B cell (primary cell): ENCODE measurements at regions not wholly inside any gene's neighbourhood (a gene's known extent, or its start where the extent isn't known, plus 50 kb on each side); places are given as distances from the start of the nearest gene placed in this dataset.

Source experiments
- ATAC-seq: fragments of 200-7000 bp; cut with Tn5 transposase; one replicate; pipeline ENCODE4 v1.10.0; 2021; ENCODE audit warnings: low read depth, mild to moderate bottlenecking, moderate number of reproducible peaks, moderate library complexity
- CTCF ChIA-PET: fragments of 350-600 bp; sonication (Branson Sonifier 250); formaldehyde crosslinking; loops from one replicate; lab custom pipeline; 2021; ENCODE audit warnings: antibody characterized with exemption, inconsistent platforms; lab: Charles Lee
- POLR2A ChIA-PET: fragments of 350-600 bp; sonication (Branson Sonifier 250); formaldehyde crosslinking; loops from one replicate; lab custom pipeline; 2021; ENCODE audit warnings: antibody characterized with exemption; lab: Charles Lee
- DNase-seq: peaks from one replicate; pipeline ENCODE4 v3.0.0; 2013
- H2AFZ ChIP-seq: 2 replicates; pipeline ENCODE4 v1.6.1; 2012; ENCODE audit warnings: mild to moderate bottlenecking, low read depth, low read length; ENCODE audit not compliant: insufficient read depth, poor library complexity, severe bottlenecking
- H3K27ac ChIP-seq, 2 donors: 1 replicate in 1 of 2; 2 replicates in 1 of 2; pipeline ENCODE4 v1.5.1; 2012 to 2013; ENCODE audit warnings: low read length in 2 of 2, mild to moderate bottlenecking in 2 of 2, moderate library complexity in 1 of 2
- H3K27me3 ChIP-seq, 4 experiments: fragments of 200-600 bp in 1 of 4; sonication (generic) in 1 of 4; replicated peaks in 1 of 4; 1 replicate in 2 of 4; 2 replicates in 2 of 4; pipeline versions ENCODE4 v1.6.1 to v1.7.0; 2013 to 2016; ENCODE audit warnings: low read length in 3 of 4, mild to moderate bottlenecking in 2 of 4, mixed read lengths in 1 of 4, moderate library complexity in 1 of 4; ENCODE audit not compliant: insufficient read depth in 4 of 4, control insufficient read depth in 3 of 4; ENCODE audit errors: control extremely low read depth in 1 of 4
- H3K36me3 ChIP-seq, 2 experiments: replicated peaks in 1 of 2; 1 replicate in 1 of 2; 2 replicates in 1 of 2; pipeline versions ENCODE4 v1.6.1 to v1.7.1; 2013; ENCODE audit warnings: low read length in 1 of 2; ENCODE audit not compliant: insufficient read depth in 2 of 2, control insufficient read depth in 1 of 2; ENCODE audit errors: control extremely low read depth in 1 of 2, extremely low read depth in 1 of 2
- H3K4me1 ChIP-seq, 2 donors: fragments of 200-600 bp in 1 of 2; sonication (generic) in 1 of 2; 1 replicate in 1 of 2; 2 replicates in 1 of 2; pipeline versions ENCODE4 v1.5.1 to v1.6.1; 2013 to 2017; ENCODE audit warnings: low read length in 2 of 2; ENCODE audit not compliant: control insufficient read depth in 2 of 2, insufficient read depth in 2 of 2
- H3K4me2 ChIP-seq: replicated peaks from 2 replicates; pipeline ENCODE3; 2012; ENCODE audit warnings: mild to moderate bottlenecking, low read depth, low read length; ENCODE audit not compliant: poor library complexity, severe bottlenecking
- H3K4me3 ChIP-seq, 5 experiments: fragments of 200-600 bp in 1 of 5; sonication (generic) in 1 of 5; 1 replicate in 3 of 5; 2 replicates in 2 of 5; pipeline versions ENCODE4 v1.5.1 to v1.7.0; 2011 to 2016; ENCODE audit warnings: low read length in 4 of 5, mild to moderate bottlenecking in 4 of 5, low read depth in 2 of 5, control low read depth in 1 of 5, moderate library complexity in 1 of 5; ENCODE audit not compliant: insufficient read depth in 1 of 5; ENCODE audit errors: control extremely low read depth in 1 of 5, extremely low read depth in 1 of 5
- H3K79me2 ChIP-seq: fragments of 200-600 bp; sonication (generic); one replicate; pipeline ENCODE4 v1.6.0; 2016; ENCODE audit warnings: low read length; ENCODE audit not compliant: control insufficient read depth, insufficient read depth
- H3K9ac ChIP-seq: fragments of 200-600 bp; sonication (generic); 2 replicates; pipeline ENCODE4 v1.6.1; 2017; ENCODE audit warnings: mild to moderate bottlenecking, low read length, moderate library complexity
- H3K9me3 ChIP-seq, 3 donors: one replicate each; pipeline versions ENCODE4 v1.6.1 to v1.7.1; 2013; ENCODE audit warnings: low read length in 2 of 3; ENCODE audit not compliant: control insufficient read depth in 2 of 3, insufficient read depth in 1 of 3; ENCODE audit errors: control extremely low read depth in 1 of 3
- H4K20me1 ChIP-seq: 2 replicates; pipeline ENCODE4 v1.6.0; 2012; ENCODE audit warnings: mild to moderate bottlenecking, low read length; ENCODE audit not compliant: insufficient read depth, control insufficient read depth, poor library complexity, severe bottlenecking
- H3K27ac Mint-ChIP-seq: one replicate; pipeline ENCODE4 v1.8.0; 2021; ENCODE audit warnings: mixed read lengths
- H3K27me3 Mint-ChIP-seq: one replicate; pipeline ENCODE4 v1.8.0; 2021; ENCODE audit warnings: mixed read lengths
- H3K4me1 Mint-ChIP-seq: one replicate; pipeline ENCODE4 v1.8.0; 2021; ENCODE audit warnings: mixed read lengths
- H3K4me3 Mint-ChIP-seq: one replicate; pipeline ENCODE4 v1.8.0; 2021; ENCODE audit warnings: mixed read lengths
- H3K9me3 Mint-ChIP-seq: one replicate; pipeline ENCODE4 v1.8.0; 2022; ENCODE audit warnings: mixed read lengths; ENCODE audit not compliant: insufficient read depth
- EZH2 ChIP-seq: IDR thresholded peaks from 2 replicates; pipeline ENCODE4 v1.6.1; 2012; ENCODE audit warnings: borderline replicate concordance, low read depth, mild to moderate bottlenecking, moderate library complexity, low read length; ENCODE audit not compliant: insufficient read depth, poor library complexity, severe bottlenecking
- WGBS: methylation state at CpG from one replicate; pipeline ENCODE4 v1.1.5; 2013; ENCODE audit warnings: missing lambda C conversion rate; ENCODE audit not compliant: insufficient coverage; 5-methylcytosine and 5-hydroxymethylcytosine counted together
- intact Hi-C: fragments of 100-400 bp; cut with micrococcal nuclease; formaldehyde crosslinking; loops from one replicate; pipeline ENCODE4 v1.10.0; 2022
- TF ChIP-seq, protein P1 (sequence below): fragments of 200-600 bp; IDR thresholded peaks from one replicate; pipeline ENCODE4 v1.8.0; 2022; ENCODE audit warnings: antibody characterized with exemption, mild to moderate bottlenecking

DNA sequence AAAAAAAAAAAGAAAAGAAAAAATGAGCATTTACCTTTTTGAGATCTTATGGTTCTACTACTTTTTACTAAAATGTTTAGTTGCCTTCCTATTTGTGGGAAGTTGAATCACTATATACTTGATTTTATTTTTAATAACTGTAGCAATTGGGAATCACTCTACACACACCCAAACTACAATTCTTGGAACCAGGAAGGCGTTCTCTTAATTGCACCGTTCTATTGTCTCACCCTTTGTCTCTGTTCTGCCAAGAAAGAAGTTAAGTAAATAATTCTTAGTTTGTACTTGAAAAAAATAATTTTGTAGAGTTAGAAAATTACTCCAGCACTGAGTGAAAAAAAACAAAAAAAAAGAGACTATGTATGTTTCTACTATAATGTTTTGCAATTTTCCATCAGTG, 62.7 kb downstream of the ATOH1 start:
- TF ChIP-seq, protein P1, sequence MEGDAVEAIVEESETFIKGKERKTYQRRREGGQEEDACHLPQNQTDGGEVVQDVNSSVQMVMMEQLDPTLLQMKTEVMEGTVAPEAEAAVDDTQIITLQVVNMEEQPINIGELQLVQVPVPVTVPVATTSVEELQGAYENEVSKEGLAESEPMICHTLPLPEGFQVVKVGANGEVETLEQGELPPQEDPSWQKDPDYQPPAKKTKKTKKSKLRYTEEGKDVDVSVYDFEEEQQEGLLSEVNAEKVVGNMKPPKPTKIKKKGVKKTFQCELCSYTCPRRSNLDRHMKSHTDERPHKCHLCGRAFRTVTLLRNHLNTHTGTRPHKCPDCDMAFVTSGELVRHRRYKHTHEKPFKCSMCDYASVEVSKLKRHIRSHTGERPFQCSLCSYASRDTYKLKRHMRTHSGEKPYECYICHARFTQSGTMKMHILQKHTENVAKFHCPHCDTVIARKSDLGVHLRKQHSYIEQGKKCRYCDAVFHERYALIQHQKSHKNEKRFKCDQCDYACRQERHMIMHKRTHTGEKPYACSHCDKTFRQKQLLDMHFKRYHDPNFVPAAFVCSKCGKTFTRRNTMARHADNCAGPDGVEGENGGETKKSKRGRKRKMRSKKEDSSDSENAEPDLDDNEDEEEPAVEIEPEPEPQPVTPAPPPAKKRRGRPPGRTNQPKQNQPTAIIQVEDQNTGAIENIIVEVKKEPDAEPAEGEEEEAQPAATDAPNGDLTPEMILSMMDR: no peak
- no peak for TF ChIP-seq EZH2
- H3K4me1 ChIP-seq: no peaks in the 10 kb centered on the region
- no CpG with 5 or more reads among the region's 2 CpGs for WGBS
- H3K4me1 Mint-ChIP-seq: no peaks in the 10 kb centered on the region
- H3K9me3 ChIP-seq: no peaks in the 10 kb centered on the region
- DNase-seq: no peak
- no peak overlapping the region for H2AFZ ChIP-seq
- ChIA-PET CTCF (no interaction called here), POLR2A (no interaction called here)
- H4K20me1 ChIP-seq: no peaks in the 10 kb centered on the region
- H3K4me3 ChIP-seq: no peak overlapping the region
- H3K27me3 ChIP-seq: no peaks in the 10 kb centered on the region
- no peak overlapping the region for H3K9ac ChIP-seq
- no peaks in the 10 kb centered on the region for H3K27me3 Mint-ChIP-seq
- H3K9me3 Mint-ChIP-seq: no peaks in the 10 kb centered on the region
- intact Hi-C loops: no loop called here
- ATAC-seq: no peak
- no peak overlapping the region for H3K27ac Mint-ChIP-seq
- no peaks in the 10 kb centered on the region for H3K36me3 ChIP-seq
- no peak overlapping the region for H3K4me3 Mint-ChIP-seq
- no peak overlapping the region for H3K4me2 ChIP-seq
- no peaks in the 10 kb centered on the region for H3K79me2 ChIP-seq
- no peak overlapping the region for H3K27ac ChIP-seq

DNA sequence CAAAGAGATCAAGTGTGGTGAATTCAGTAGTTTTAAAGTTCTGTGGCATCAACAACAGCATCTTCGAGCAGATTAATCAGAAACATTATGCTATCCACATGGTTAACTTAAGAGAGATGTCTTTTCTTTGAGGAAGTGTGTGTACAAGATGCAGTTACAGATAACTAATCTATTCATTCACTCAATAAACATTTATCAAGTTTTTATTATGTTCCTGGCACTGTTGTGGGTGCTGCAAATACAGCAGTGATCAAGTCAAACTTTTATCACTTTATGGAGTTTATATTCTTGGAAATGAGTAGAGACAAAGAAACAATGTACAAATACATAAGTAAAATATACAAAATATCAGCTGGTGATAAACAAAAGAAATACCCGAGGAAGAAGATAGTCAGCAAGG, 66.4 kb downstream of the ATOH1 start:
- no peaks in the 10 kb centered on the region for H4K20me1 ChIP-seq
- POLR2A ChIA-PET: no interaction called here
- H3K27me3 ChIP-seq: no peaks in the 10 kb centered on the region
- no peak overlapping the region for H3K27ac ChIP-seq
- no peaks in the 10 kb centered on the region for H3K9me3 ChIP-seq
- no peaks in the 10 kb centered on the region for H3K9me3 Mint-ChIP-seq
- intact Hi-C loops: no loop called here
- no peak for TF ChIP-seq EZH2
- TF ChIP-seq, protein P1: no peak
- H3K79me2 ChIP-seq: no peaks in the 10 kb centered on the region
- H3K27me3 Mint-ChIP-seq: no peaks in the 10 kb centered on the region
- H3K4me1 ChIP-seq: no peaks in the 10 kb centered on the region
- H3K9ac ChIP-seq: no peak overlapping the region
- H3K27ac Mint-ChIP-seq: no peak overlapping the region
- no peaks in the 10 kb centered on the region for H3K4me1 Mint-ChIP-seq
- H3K36me3 ChIP-seq: no peaks in the 10 kb centered on the region
- WGBS: 80% methylated on average over 1 of the region's 2 CpGs
- no peak overlapping the region for H3K4me3 Mint-ChIP-seq
- ATAC-seq (no peak), DNase-seq (no peak)
- no peak overlapping the region for H3K4me3 ChIP-seq
- no peak overlapping the region for H2AFZ ChIP-seq
- CTCF ChIA-PET: no interaction called here
- H3K4me2 ChIP-seq: no peak overlapping the region
